HepG2 (cell line): ENCODE measurements at regions not wholly inside any gene's neighbourhood (a gene's known extent, or its start where the extent isn't known, plus 50 kb on each side); places are given as distances from the start of the nearest gene placed in this dataset.

ENCODE experiments used
- ATAC-seq: fragments of 200-7000 bp; cut with Tn5 transposase; 3 replicates; pipeline ENCODE4 v1.9.1; 2020; ENCODE audit warnings: mild to moderate bottlenecking, moderate library complexity
- BruUV-seq: library from RNA; stranded (reverse); fragments of 400-500 nt; replicated peaks from 2 replicates; lab custom pipeline; 2021; lab: Mats Ljungman, UMichigan
- CTCF ChIA-PET: fragments of 300-600 bp; formaldehyde crosslinking; extraction: SDS; loops from one replicate; lab custom pipeline; 2021; ENCODE audit warnings: low total read pairs, inconsistent platforms, low intra/inter-chr PET ratio; lab: Yijun Ruan, JAX
- POLR2A ChIA-PET: fragments of 350-600 bp; sonication (Branson Sonifier 250); formaldehyde crosslinking; loops from one replicate; lab custom pipeline; 2020; ENCODE audit warnings: antibody characterized with exemption, inconsistent platforms; lab: Yijun Ruan, JAX
- DNase-seq: peaks from one replicate; pipeline ENCODE4 v3.0.0-alpha.2; 2015; ENCODE audit warnings: low spot score
- FAIRE-seq: peaks from 3 replicates; lab custom pipeline; 2011; peaks lifted over from hg19 to GRCh38; lab: Jason Lieb, UNC
- H2AFZ ChIP-seq: one replicate; pipeline ENCODE4 v1.6.1; 2011; ENCODE audit warnings: low read length, inconsistent platforms
- H3K27ac ChIP-seq: fragments of 300-600 bp; 3 replicates; pipeline ENCODE4 v1.8.0; 2011; ENCODE audit warnings: mixed run types, mild to moderate bottlenecking, mixed read lengths, low read length, inconsistent platforms; ENCODE audit not compliant: insufficient read depth; ENCODE audit errors: extremely low read length
- H3K27me3 ChIP-seq, 2 experiments: fragments of 200-600 bp in 1 of 2; 2 replicates in 1 of 2; 3 replicates in 1 of 2; pipeline versions ENCODE4 v1.6.0 to v1.8.0; 2011; ENCODE audit warnings: low read length in 2 of 2, mild to moderate bottlenecking in 2 of 2, moderate library complexity in 2 of 2, inconsistent platforms in 1 of 2; ENCODE audit not compliant: insufficient read depth in 2 of 2, control insufficient read depth in 1 of 2
- H3K36me3 ChIP-seq, 2 experiments: fragments of 200-600 bp in 1 of 2; replicated peaks in 1 of 2; 2 replicates in 1 of 2; 3 replicates in 1 of 2; pipeline versions ENCODE4 v1.5.1 to v1.8.0; 2011; ENCODE audit warnings: low read length in 2 of 2, inconsistent platforms in 1 of 2; ENCODE audit not compliant: insufficient read depth in 2 of 2, control insufficient read depth in 1 of 2
- H3K4me1 ChIP-seq: 2 replicates; pipeline ENCODE4 v1.5.1; 2012; ENCODE audit warnings: low read length, inconsistent platforms; ENCODE audit not compliant: insufficient read depth
- H3K4me2 ChIP-seq: 2 replicates; pipeline ENCODE4 v1.6.0; 2011; ENCODE audit warnings: low read depth, low read length, inconsistent platforms
- H3K4me3 ChIP-seq, 3 experiments: fragments of 200-600 bp in 1 of 3; sonication (generic), shearing (Covaris generic) in 1 of 3; replicated peaks in 1 of 3; 2 replicates each; pipeline ENCODE4 v1.5.1; 2011 to 2016; ENCODE audit warnings: low read length in 3 of 3, inconsistent platforms in 2 of 3, low read depth in 2 of 3, mild to moderate bottlenecking in 2 of 3, control low read depth in 1 of 3, mixed read lengths in 1 of 3; ENCODE audit not compliant: insufficient read depth in 1 of 3
- H3K79me2 ChIP-seq: one replicate; pipeline ENCODE4 v1.6.1; 2011; ENCODE audit warnings: low read length, inconsistent platforms; ENCODE audit not compliant: insufficient read depth
- H3K9ac ChIP-seq: 2 replicates; pipeline ENCODE4 v1.6.0; 2011; ENCODE audit warnings: mild to moderate bottlenecking, low read depth, low read length, inconsistent platforms; ENCODE audit not compliant: insufficient read depth
- H3K9me3 ChIP-seq: 2 replicates; pipeline ENCODE4 v1.5.1; 2012; ENCODE audit warnings: mild to moderate bottlenecking, low read length
- H4K20me1 ChIP-seq: 2 replicates; pipeline ENCODE4 v1.6.0; 2011; ENCODE audit warnings: inconsistent platforms, mild to moderate bottlenecking, low read length, moderate library complexity; ENCODE audit not compliant: insufficient read depth
- FOXK1 ChIP-seq: sonication (generic); formaldehyde crosslinking; IDR thresholded peaks from 2 replicates; pipeline ENCODE4 v1.4.0; 2020; ENCODE audit warnings: low read depth, missing genetic modification reagents, borderline replicate concordance
- JUN ChIP-seq: sonication (generic); formaldehyde crosslinking; IDR thresholded peaks from 2 replicates; pipeline ENCODE4 v1.4.0; 2020; ENCODE audit warnings: mild to moderate bottlenecking, missing genetic modification reagents
- MAFK ChIP-seq, 2 experiments: IDR thresholded peaks in 1 of 2; conservative IDR thresholded peaks in 1 of 2; 2 replicates each; pipeline ENCODE4 v1.6.1; 2011; ENCODE audit warnings: improper control_type of control experiment in 2 of 2, low read length in 2 of 2
- NRL ChIP-seq: sonication (generic); formaldehyde crosslinking; IDR thresholded peaks from 2 replicates; pipeline ENCODE4 v1.5.0; 2020; ENCODE audit warnings: missing genetic modification reagents, mild to moderate bottlenecking, moderate library complexity, borderline replicate concordance
- RORA ChIP-seq: sonication (generic); formaldehyde crosslinking; IDR thresholded peaks from 2 replicates; pipeline ENCODE4 v1.5.0; 2020; ENCODE audit warnings: mild to moderate bottlenecking, missing genetic modification reagents, moderate library complexity
- SRSF1 ChIP-seq: fragments of 200-400 bp; formaldehyde crosslinking; optimal IDR thresholded peaks from 2 replicates; pipeline ENCODE3; 2017; ENCODE audit warnings: mild to moderate bottlenecking, low read depth, low read length, moderate library complexity
- THAP9 ChIP-seq: sonication (generic); formaldehyde crosslinking; IDR thresholded peaks from 2 replicates; pipeline ENCODE4; 2020; ENCODE audit warnings: missing genetic modification reagents, mild to moderate bottlenecking, borderline replicate concordance
- ZNF614 ChIP-seq: IDR thresholded peaks from 2 replicates; pipeline ENCODE4 v1.6.1; 2018; ENCODE audit warnings: missing biosample characterization, missing genetic modification reagents, inconsistent platforms, borderline replicate concordance
- ZNF790 ChIP-seq: sonication (generic); formaldehyde crosslinking; IDR thresholded peaks from 2 replicates; pipeline ENCODE4 v1.8.0; 2022; ENCODE audit warnings: missing genetic modification reagents, mild to moderate bottlenecking, borderline replicate concordance
- WGBS: methylation state at CpG from one replicate; pipeline ENCODE4 v1.1.6; 2017; ENCODE audit warnings: low lambda C conversion rate; 5-methylcytosine and 5-hydroxymethylcytosine counted together
- in situ Hi-C: cut with HindIII; loops from 2 replicates; pipeline ENCODE4 v1.10.0; 2017; ENCODE audit warnings: low pct_unique_long_range_greater_than_20kb; ENCODE audit not compliant: extremely low pct_ligation_motif_present
- intact Hi-C: fragments of 100-400 bp; cut with micrococcal nuclease; formaldehyde crosslinking; loops from one replicate; pipeline ENCODE4 v1.10.0; 2022; ENCODE audit not compliant: unreplicated experiment
- TF ChIP-seq, protein P1 (sequence below): sonication (generic); formaldehyde crosslinking; IDR thresholded peaks from 2 replicates; pipeline ENCODE4 v1.5.0; 2020; ENCODE audit warnings: missing genetic modification reagents
- TF ChIP-seq, protein P2 (sequence below): sonication (generic); formaldehyde crosslinking; IDR thresholded peaks from 2 replicates; pipeline ENCODE4 v1.4.0; 2020; ENCODE audit warnings: mild to moderate bottlenecking, missing genetic modification reagents
- TF ChIP-seq, protein P3 (sequence below): sonication (generic); formaldehyde crosslinking; IDR thresholded peaks from 2 replicates; pipeline ENCODE4 v1.9.0; 2021; ENCODE audit warnings: missing genetic modification reagents, borderline replicate concordance

DNA sequence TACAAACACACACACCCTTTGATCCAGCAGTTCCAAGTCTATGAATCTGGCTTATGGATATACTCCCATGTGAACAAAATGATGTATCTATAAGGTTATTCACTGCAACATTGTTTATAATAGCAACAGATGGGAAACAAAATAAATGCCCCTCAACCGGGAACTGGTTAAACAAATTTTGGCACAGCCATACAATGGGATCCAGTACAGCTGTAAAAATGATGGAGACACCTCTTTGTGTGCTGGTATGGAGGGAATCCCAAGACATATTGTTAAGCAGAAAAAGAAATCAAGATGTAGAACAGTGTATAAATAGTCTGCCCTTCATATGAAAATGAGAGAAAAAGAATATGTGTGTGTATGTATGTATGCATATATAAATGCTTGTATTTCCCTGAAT lies 155.5 kb downstream of the SNX10 start:
- Histone ChIP-seq H3K27me3 (peaks cover 0 to 4% of the 10 kb centered on the region in 2 experiments; a peak in 2 of 5 replicates), H4K20me1 (no peaks in the 10 kb centered on the region), H3K79me2 (no peaks in the 10 kb centered on the region), H3K4me1 (peaks cover 11% of the 10 kb centered on the region), H3K36me3 (no peaks in the 10 kb centered on the region), H3K27ac (no peak overlapping the region), H3K9me3 (no peaks in the 10 kb centered on the region), H2AFZ (no peak overlapping the region), H3K9ac (no peak overlapping the region), H3K4me3 (no peak overlapping the region), H3K4me2 (no peak overlapping the region)
- BruUV-seq = no TSS peak
- DNase-seq (no peak), ATAC-seq (no peak), FAIRE-seq (no peak)
- in situ Hi-C loops (no loop called here), intact Hi-C loops (no loop called here)
- ChIA-PET POLR2A (no interaction called here), CTCF (no interaction called here)
- WGBS = 33% methylated on average over 1 of the region's 1 CpG
- TF ChIP-seq SRSF1 (no peak), ZNF614 (CRISPR knock-in tag) (no peak), THAP9 (no peak), JUN (no peak), NRL (CRISPR knock-in tag) (no peak), RORA (CRISPR knock-in tag) (no peak), MAFK (conservative IDR thresholded peaks at IDR 0.05 in 1 of 2, IDR thresholded peaks at IDR 0.05 in 1 of 2; ENCODE audit: low read length in 2 of 2) (no peak), ZNF790 (CRISPR knock-in tag) (no peak), FOXK1 (no peak)
- TF ChIP-seq, protein P1, sequence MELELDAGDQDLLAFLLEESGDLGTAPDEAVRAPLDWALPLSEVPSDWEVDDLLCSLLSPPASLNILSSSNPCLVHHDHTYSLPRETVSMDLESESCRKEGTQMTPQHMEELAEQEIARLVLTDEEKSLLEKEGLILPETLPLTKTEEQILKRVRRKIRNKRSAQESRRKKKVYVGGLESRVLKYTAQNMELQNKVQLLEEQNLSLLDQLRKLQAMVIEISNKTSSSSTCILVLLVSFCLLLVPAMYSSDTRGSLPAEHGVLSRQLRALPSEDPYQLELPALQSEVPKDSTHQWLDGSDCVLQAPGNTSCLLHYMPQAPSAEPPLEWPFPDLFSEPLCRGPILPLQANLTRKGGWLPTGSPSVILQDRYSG (CRISPR knock-in tag) = no peak
- TF ChIP-seq, protein P2, sequence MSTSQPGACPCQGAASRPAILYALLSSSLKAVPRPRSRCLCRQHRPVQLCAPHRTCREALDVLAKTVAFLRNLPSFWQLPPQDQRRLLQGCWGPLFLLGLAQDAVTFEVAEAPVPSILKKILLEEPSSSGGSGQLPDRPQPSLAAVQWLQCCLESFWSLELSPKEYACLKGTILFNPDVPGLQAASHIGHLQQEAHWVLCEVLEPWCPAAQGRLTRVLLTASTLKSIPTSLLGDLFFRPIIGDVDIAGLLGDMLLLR (CRISPR knock-in tag) = no peak
- TF ChIP-seq, protein P3, sequence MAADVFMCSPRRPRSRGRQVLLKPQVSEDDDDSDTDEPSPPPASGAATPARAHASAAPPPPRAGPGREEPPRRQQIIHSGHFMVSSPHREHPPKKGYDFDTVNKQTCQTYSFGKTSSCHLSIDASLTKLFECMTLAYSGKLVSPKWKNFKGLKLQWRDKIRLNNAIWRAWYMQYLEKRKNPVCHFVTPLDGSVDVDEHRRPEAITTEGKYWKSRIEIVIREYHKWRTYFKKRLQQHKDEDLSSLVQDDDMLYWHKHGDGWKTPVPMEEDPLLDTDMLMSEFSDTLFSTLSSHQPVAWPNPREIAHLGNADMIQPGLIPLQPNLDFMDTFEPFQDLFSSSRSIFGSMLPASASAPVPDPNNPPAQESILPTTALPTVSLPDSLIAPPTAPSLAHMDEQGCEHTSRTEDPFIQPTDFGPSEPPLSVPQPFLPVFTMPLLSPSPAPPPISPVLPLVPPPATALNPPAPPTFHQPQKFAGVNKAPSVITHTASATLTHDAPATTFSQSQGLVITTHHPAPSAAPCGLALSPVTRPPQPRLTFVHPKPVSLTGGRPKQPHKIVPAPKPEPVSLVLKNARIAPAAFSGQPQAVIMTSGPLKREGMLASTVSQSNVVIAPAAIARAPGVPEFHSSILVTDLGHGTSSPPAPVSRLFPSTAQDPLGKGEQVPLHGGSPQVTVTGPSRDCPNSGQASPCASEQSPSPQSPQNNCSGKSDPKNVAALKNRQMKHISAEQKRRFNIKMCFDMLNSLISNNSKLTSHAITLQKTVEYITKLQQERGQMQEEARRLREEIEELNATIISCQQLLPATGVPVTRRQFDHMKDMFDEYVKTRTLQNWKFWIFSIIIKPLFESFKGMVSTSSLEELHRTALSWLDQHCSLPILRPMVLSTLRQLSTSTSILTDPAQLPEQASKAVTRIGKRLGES (CRISPR knock-in tag) = no peak
